VCaP (cell line): ENCODE measurements at regions not wholly inside any gene's neighbourhood (a gene's known extent, or its start where the extent isn't known, plus 50 kb on each side); places are given as distances from the start of the nearest gene placed in this dataset.

ENCODE experiments used
- H3K27ac ChIP-seq: fragments of 450-650 bp; 2 replicates; pipeline ENCODE4 v1.5.1; 2017
- TF ChIP-seq, protein P1 (sequence below): fragments of 450-650 bp; conservative IDR thresholded peaks from 2 replicates; pipeline ENCODE4 v1.5.1; 2017; ENCODE audit warnings: mild to moderate bottlenecking, moderate library complexity

GRCh38 chr6:85892346-85892745 lies 249.7 kb upstream of the SYNCRIP start:
- TF ChIP-seq, protein P1, sequence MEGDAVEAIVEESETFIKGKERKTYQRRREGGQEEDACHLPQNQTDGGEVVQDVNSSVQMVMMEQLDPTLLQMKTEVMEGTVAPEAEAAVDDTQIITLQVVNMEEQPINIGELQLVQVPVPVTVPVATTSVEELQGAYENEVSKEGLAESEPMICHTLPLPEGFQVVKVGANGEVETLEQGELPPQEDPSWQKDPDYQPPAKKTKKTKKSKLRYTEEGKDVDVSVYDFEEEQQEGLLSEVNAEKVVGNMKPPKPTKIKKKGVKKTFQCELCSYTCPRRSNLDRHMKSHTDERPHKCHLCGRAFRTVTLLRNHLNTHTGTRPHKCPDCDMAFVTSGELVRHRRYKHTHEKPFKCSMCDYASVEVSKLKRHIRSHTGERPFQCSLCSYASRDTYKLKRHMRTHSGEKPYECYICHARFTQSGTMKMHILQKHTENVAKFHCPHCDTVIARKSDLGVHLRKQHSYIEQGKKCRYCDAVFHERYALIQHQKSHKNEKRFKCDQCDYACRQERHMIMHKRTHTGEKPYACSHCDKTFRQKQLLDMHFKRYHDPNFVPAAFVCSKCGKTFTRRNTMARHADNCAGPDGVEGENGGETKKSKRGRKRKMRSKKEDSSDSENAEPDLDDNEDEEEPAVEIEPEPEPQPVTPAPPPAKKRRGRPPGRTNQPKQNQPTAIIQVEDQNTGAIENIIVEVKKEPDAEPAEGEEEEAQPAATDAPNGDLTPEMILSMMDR = no peak
- no peak overlapping the region for H3K27ac ChIP-seq

GRCh38 chr6:85887461-85887860 lies 244.8 kb upstream of the SYNCRIP start:
- TF ChIP-seq, protein P1 = no peak
- no peak overlapping the region for H3K27ac ChIP-seq

- TF ChIP-seq, protein P1 = no peak
- H3K27ac ChIP-seq = no peak overlapping the region
These were observed 226.0 kb upstream of the SYNCRIP start for GRCh38 chr6:85868685-85869084.

GRCh38 chr6:85867595-85867994 lies 224.9 kb upstream of the SYNCRIP start:
- H3K27ac ChIP-seq = no peak overlapping the region
- TF ChIP-seq, protein P1 = no peak

GRCh38 chr6:85866758-85867401 lies 224.2 kb upstream of the SYNCRIP start:
- no peak overlapping the region for H3K27ac ChIP-seq
- TF ChIP-seq, protein P1 = no peak

- TF ChIP-seq, protein P1 = no peak
- H3K27ac ChIP-seq = peak overlapping the region; percentile 41; the same call in 1 of the 2 replicates
These were observed 223.7 kb upstream of the SYNCRIP start for GRCh38 chr6:85866370-85866730.

GRCh38 chr6:85865420-85866369 lies 223.0 kb upstream of the SYNCRIP start:
- peak overlapping the region; percentile 41; the same call in 1 of the 2 replicates for H3K27ac ChIP-seq
- TF ChIP-seq, protein P1 = no peak
